Neuronal stem cell (in vitro differentiated cells): ENCODE measurements at regions not wholly inside any gene's neighbourhood (a gene's known extent, or its start where the extent isn't known, plus 50 kb on each side); places are given as distances from the start of the nearest gene placed in this dataset.
"Not testable (repeated sequence)": the region's sequence is repeated elsewhere in the genome, so short reads cannot be mapped to it uniquely, and the experiment has no call there.

Experiments used
- DNase-seq: peaks from one replicate; pipeline ENCODE4 v3.0.0-alpha.2; 2013; ENCODE audit warnings: low spot score
- H2AFZ ChIP-seq: one replicate; pipeline ENCODE4 v1.6.1; 2013; ENCODE audit warnings: mild to moderate bottlenecking, low read length, inconsistent platforms
- H2AK5ac ChIP-seq: 2 replicates; pipeline ENCODE4 v1.6.1; 2013; ENCODE audit warnings: low read depth, mild to moderate bottlenecking, inconsistent platforms, low read length, moderate library complexity, mixed read lengths
- H2BK120ac ChIP-seq: 2 replicates; pipeline ENCODE4 v1.6.1; 2013; ENCODE audit warnings: low read depth, mild to moderate bottlenecking, inconsistent platforms, low read length, moderate library complexity, mixed read lengths
- H2BK12ac ChIP-seq: one replicate; pipeline ENCODE4 v1.6.1; 2013; ENCODE audit warnings: low read length, inconsistent platforms
- H2BK15ac ChIP-seq: 2 replicates; pipeline ENCODE4 v1.6.1; 2013; ENCODE audit warnings: mild to moderate bottlenecking, low read length, inconsistent platforms, mixed read lengths
- H2BK5ac ChIP-seq: one replicate; pipeline ENCODE4 v1.6.1; 2013; ENCODE audit warnings: inconsistent platforms, mild to moderate bottlenecking, low read length, moderate library complexity
- H3K14ac ChIP-seq: one replicate; pipeline ENCODE4 v1.6.1; 2013; ENCODE audit warnings: low read length, inconsistent platforms
- H3K18ac ChIP-seq: 2 replicates; pipeline ENCODE4 v1.6.1; 2013; ENCODE audit warnings: low read length, inconsistent platforms
- H3K23ac ChIP-seq: 2 replicates; pipeline ENCODE4 v1.6.1; 2013; ENCODE audit warnings: low read depth, mild to moderate bottlenecking, mixed read lengths, low read length, inconsistent platforms; ENCODE audit not compliant: poor library complexity
- H3K27ac ChIP-seq: replicated peaks from 3 replicates; pipeline ENCODE4 v1.5.1; 2013; ENCODE audit warnings: low read length, inconsistent platforms
- H3K27me3 ChIP-seq, 3 experiments: 2 replicates each; pipeline ENCODE4 v1.6.1; 2013; ENCODE audit warnings: low read length in 3 of 3, mild to moderate bottlenecking in 2 of 3, inconsistent platforms in 1 of 3, low read depth in 1 of 3, mixed read lengths in 1 of 3, moderate library complexity in 1 of 3; ENCODE audit not compliant: control insufficient read depth in 3 of 3, insufficient read depth in 3 of 3
- H3K36me3 ChIP-seq, 2 donors: replicated peaks in 1 of 2; 2 replicates each; pipeline ENCODE4 v1.6.1; 2013; ENCODE audit warnings: low read length in 2 of 2; ENCODE audit not compliant: control insufficient read depth in 2 of 2, insufficient read depth in 2 of 2
- H3K4ac ChIP-seq: 2 replicates; pipeline ENCODE4 v1.6.1; 2013; ENCODE audit warnings: inconsistent platforms, mild to moderate bottlenecking, low read length, moderate library complexity
- H3K4me1 ChIP-seq, 2 donors: 1 replicate in 1 of 2; 2 replicates in 1 of 2; pipeline ENCODE4 v1.6.1; 2013; ENCODE audit warnings: low read length in 2 of 2, low read depth in 1 of 2; ENCODE audit not compliant: control insufficient read depth in 2 of 2, insufficient read depth in 1 of 2
- H3K4me2 ChIP-seq: one replicate; pipeline ENCODE4 v1.6.1; 2013; ENCODE audit warnings: mild to moderate bottlenecking, low read length, inconsistent platforms; ENCODE audit not compliant: insufficient read depth, poor library complexity, severe bottlenecking
- H3K4me3 ChIP-seq, 2 donors: 2 replicates each; pipeline ENCODE4 v1.5.1; 2013; ENCODE audit warnings: low read length in 2 of 2, mild to moderate bottlenecking in 2 of 2, inconsistent platforms in 1 of 2, moderate library complexity in 1 of 2
- H3K79me1 ChIP-seq: one replicate; pipeline ENCODE4 v1.6.1; 2013; ENCODE audit warnings: low read depth, mild to moderate bottlenecking, inconsistent platforms, low read length, moderate library complexity
- H3K9ac ChIP-seq: one replicate; pipeline ENCODE4 v1.6.1; 2013; ENCODE audit warnings: mild to moderate bottlenecking, low read depth, low read length, inconsistent platforms; ENCODE audit not compliant: poor library complexity
- H3K9me3 ChIP-seq, 2 donors: replicated peaks in 1 of 2; 2 replicates each; pipeline versions ENCODE3 to v1.6.1; 2013; ENCODE audit warnings: low read length in 2 of 2, mild to moderate bottlenecking in 2 of 2, inconsistent platforms in 1 of 2, low read depth in 1 of 2, mixed read lengths in 1 of 2, moderate library complexity in 1 of 2; ENCODE audit not compliant: control insufficient read depth in 2 of 2, insufficient read depth in 1 of 2
- H4K8ac ChIP-seq: one replicate; pipeline ENCODE4 v1.6.1; 2013; ENCODE audit warnings: low read depth, mild to moderate bottlenecking, inconsistent platforms, low read length, moderate library complexity
- H4K91ac ChIP-seq: one replicate; pipeline ENCODE4 v1.6.1; 2013; ENCODE audit warnings: low read length, low read depth, mild to moderate bottlenecking, inconsistent platforms; ENCODE audit not compliant: poor library complexity
- WGBS, 2 donors: extraction: QIAGEN DNeasy Blood & Tissue Kit; methylation state at CpG; one replicate each; pipeline ENCODE4 v1.1.7; 2013; ENCODE audit warnings: missing lambda C conversion rate in 2 of 2, mixed read lengths in 1 of 2; ENCODE audit not compliant: insufficient read length in 2 of 2, insufficient replicate concordance in 1 of 2; ENCODE audit errors: extremely low coverage in 2 of 2; 5-methylcytosine and 5-hydroxymethylcytosine counted together

- no peaks in the 10 kb centered on the region for H3K9me3 ChIP-seq
- H3K27me3 ChIP-seq, result no peaks in the 10 kb centered on the region
- H3K9ac ChIP-seq, result no peak overlapping the region
- no peak overlapping the region for H3K18ac ChIP-seq
- H2BK12ac ChIP-seq, result no peak overlapping the region
- H4K91ac ChIP-seq, result no peak overlapping the region
- no peak overlapping the region for H3K23ac ChIP-seq
- no peak overlapping the region for H3K14ac ChIP-seq
- H3K79me1 ChIP-seq, result no peaks in the 10 kb centered on the region
- no peak overlapping the region for H3K27ac ChIP-seq
- H3K4me1 ChIP-seq, result peaks cover 0 to 14% of the 10 kb centered on the region in 2 donors
- H3K4ac ChIP-seq, result no peak overlapping the region
- H2BK15ac ChIP-seq, result no peak overlapping the region
- H2AK5ac ChIP-seq, result no peak overlapping the region
- H2BK5ac ChIP-seq, result no peak overlapping the region
- no peak overlapping the region for H2AFZ ChIP-seq
- no peak overlapping the region for H2BK120ac ChIP-seq
- H3K4me3 ChIP-seq, result no peak overlapping the region
- WGBS, 2 donors, result no CpG with 5 or more reads among the region's 1 CpG
- H4K8ac ChIP-seq, result no peak overlapping the region
- no peak for DNase-seq
- no peak overlapping the region for H3K4me2 ChIP-seq
- no peaks in the 10 kb centered on the region for H3K36me3 ChIP-seq
These were observed 233.9 kb downstream of the KCNRG start for GRCh38 chr13:50249144-50249521.

- no CpG with 5 or more reads among the region's 7 CpGs for WGBS, 2 donors
- Histone ChIP-seq H3K23ac (no peak overlapping the region), H2BK5ac (no peak overlapping the region), H3K9me3 (no peaks in the 10 kb centered on the region), H3K27me3 (no peaks in the 10 kb centered on the region), H3K18ac (no peak overlapping the region), H3K4me3 (no peak overlapping the region), H2BK15ac (no peak overlapping the region), H3K79me1 (no peaks in the 10 kb centered on the region), H2AFZ (no peak overlapping the region), H3K4me1 (peaks cover 0 to 7% of the 10 kb centered on the region in 2 donors), H2AK5ac (no peak overlapping the region), H3K9ac (no peak overlapping the region), H3K4ac (no peak overlapping the region), H3K4me2 (no peak overlapping the region), H3K14ac (no peak overlapping the region), H4K91ac (no peak overlapping the region), H2BK12ac (no peak overlapping the region), H2BK120ac (no peak overlapping the region), H3K27ac (no peak overlapping the region), H4K8ac (no peak overlapping the region), H3K36me3 (no peaks in the 10 kb centered on the region)
- no peak for DNase-seq
These were observed 235.2 kb downstream of the KCNRG start for GRCh38 chr13:50250401-50250800.

- Histone ChIP-seq H3K18ac (no peak overlapping the region), H3K4ac (no peak overlapping the region), H3K4me2 (no peak overlapping the region), H2BK5ac (no peak overlapping the region), H3K4me1 (no peaks in the 10 kb centered on the region), H2BK15ac (no peak overlapping the region), H3K9me3 (no peaks in the 10 kb centered on the region), H3K36me3 (no peaks in the 10 kb centered on the region), H3K14ac (no peak overlapping the region), H2BK120ac (no peak overlapping the region), H2BK12ac (no peak overlapping the region), H2AK5ac (no peak overlapping the region), H3K9ac (no peak overlapping the region), H4K8ac (no peak overlapping the region), H3K79me1 (no peaks in the 10 kb centered on the region), H3K27me3 (no peaks in the 10 kb centered on the region), H2AFZ (no peak overlapping the region), H3K23ac (no peak overlapping the region), H3K4me3 (no peak overlapping the region), H4K91ac (no peak overlapping the region), H3K27ac (no peak overlapping the region)
- no CpG with 5 or more reads among the region's 1 CpG for WGBS, 2 donors
- no peak for DNase-seq
These were observed 240.4 kb downstream of the KCNRG start for GRCh38 chr13:50255639-50256038.

- not testable (repeated sequence) for H3K4ac ChIP-seq, H3K9ac ChIP-seq, H2BK120ac ChIP-seq, H2AK5ac ChIP-seq, H2BK12ac ChIP-seq, H2AFZ ChIP-seq, H3K4me2 ChIP-seq, H3K27ac ChIP-seq, H2BK5ac ChIP-seq, H3K9me3 ChIP-seq, DNase-seq, H3K27me3 ChIP-seq, H4K91ac ChIP-seq, H3K36me3 ChIP-seq, H3K79me1 ChIP-seq, H2BK15ac ChIP-seq, H3K4me1 ChIP-seq, H3K4me3 ChIP-seq, H3K18ac ChIP-seq, H3K14ac ChIP-seq, H3K23ac ChIP-seq, H4K8ac ChIP-seq
- no CpG with 5 or more reads among the region's 6 CpGs for whole genome bisulfite sequencing, 2 donors
These were observed 241.5 kb downstream of the KCNRG start for GRCh38 chr13:50256536-50257321.
